PFSK-1 (cell line): ENCODE measurements at regions not wholly inside any gene's neighbourhood (a gene's known extent, or its start where the extent isn't known, plus 50 kb on each side); places are given as distances from the start of the nearest gene placed in this dataset.

Experiments
- POLR2AphosphoS5 ChIP-seq: IDR thresholded peaks from 2 replicates; pipeline ENCODE4 v1.6.1; 2012; ENCODE audit warnings: low read depth, mild to moderate bottlenecking, control low read depth, low read length, moderate library complexity
- TAF1 ChIP-seq: IDR thresholded peaks from 2 replicates; pipeline ENCODE4 v1.6.1; 2012; ENCODE audit warnings: low read length, control low read depth, borderline replicate concordance; ENCODE audit not compliant: insufficient read depth
- TF ChIP-seq, protein P1 (sequence below), 2 experiments: IDR thresholded peaks; 2 replicates each; pipeline versions ENCODE4 v1.6.1 to v1.8.0; 2011 to 2012; ENCODE audit warnings: low read depth in 2 of 2, low read length in 2 of 2, control low read depth in 1 of 2, inconsistent platforms in 1 of 2, mild to moderate bottlenecking in 1 of 2, moderate library complexity in 1 of 2; ENCODE audit not compliant: insufficient read depth in 1 of 2

DNA sequence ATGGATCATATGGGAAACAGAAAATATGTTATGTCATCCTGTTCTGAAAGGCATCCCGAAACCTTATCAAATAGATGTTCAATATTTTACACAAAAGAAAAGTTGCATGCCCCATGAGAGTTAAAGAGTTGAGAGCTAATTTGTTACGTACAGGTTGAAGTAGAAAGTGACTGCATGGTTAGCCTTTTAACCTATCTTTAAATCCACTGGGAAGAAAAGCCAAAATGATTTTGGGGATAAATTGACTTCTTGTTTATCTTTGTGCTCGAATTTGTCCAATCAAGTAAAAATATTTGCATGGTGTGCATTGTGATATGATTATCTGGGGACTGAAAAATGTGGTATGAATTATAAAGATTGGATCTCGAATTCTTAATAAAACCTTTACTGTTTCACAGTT lies 230.1 kb downstream of the POSTN start:
- no peak for TF ChIP-seq POLR2AphosphoS5
- no peak for TF ChIP-seq TAF1
- TF ChIP-seq, protein P1, sequence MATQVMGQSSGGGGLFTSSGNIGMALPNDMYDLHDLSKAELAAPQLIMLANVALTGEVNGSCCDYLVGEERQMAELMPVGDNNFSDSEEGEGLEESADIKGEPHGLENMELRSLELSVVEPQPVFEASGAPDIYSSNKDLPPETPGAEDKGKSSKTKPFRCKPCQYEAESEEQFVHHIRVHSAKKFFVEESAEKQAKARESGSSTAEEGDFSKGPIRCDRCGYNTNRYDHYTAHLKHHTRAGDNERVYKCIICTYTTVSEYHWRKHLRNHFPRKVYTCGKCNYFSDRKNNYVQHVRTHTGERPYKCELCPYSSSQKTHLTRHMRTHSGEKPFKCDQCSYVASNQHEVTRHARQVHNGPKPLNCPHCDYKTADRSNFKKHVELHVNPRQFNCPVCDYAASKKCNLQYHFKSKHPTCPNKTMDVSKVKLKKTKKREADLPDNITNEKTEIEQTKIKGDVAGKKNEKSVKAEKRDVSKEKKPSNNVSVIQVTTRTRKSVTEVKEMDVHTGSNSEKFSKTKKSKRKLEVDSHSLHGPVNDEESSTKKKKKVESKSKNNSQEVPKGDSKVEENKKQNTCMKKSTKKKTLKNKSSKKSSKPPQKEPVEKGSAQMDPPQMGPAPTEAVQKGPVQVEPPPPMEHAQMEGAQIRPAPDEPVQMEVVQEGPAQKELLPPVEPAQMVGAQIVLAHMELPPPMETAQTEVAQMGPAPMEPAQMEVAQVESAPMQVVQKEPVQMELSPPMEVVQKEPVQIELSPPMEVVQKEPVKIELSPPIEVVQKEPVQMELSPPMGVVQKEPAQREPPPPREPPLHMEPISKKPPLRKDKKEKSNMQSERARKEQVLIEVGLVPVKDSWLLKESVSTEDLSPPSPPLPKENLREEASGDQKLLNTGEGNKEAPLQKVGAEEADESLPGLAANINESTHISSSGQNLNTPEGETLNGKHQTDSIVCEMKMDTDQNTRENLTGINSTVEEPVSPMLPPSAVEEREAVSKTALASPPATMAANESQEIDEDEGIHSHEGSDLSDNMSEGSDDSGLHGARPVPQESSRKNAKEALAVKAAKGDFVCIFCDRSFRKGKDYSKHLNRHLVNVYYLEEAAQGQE (IDR thresholded peaks at IDR 0.05; ENCODE audit: insufficient read depth in 1 of 2, low read depth in 2 of 2, low read length in 2 of 2), result no peak
